ENCODE measurements at regions not wholly inside any gene's neighbourhood (a gene's known extent, or its start where the extent isn't known, plus 50 kb on each side); places are given as distances from the start of the nearest gene placed in this dataset.

DNA sequence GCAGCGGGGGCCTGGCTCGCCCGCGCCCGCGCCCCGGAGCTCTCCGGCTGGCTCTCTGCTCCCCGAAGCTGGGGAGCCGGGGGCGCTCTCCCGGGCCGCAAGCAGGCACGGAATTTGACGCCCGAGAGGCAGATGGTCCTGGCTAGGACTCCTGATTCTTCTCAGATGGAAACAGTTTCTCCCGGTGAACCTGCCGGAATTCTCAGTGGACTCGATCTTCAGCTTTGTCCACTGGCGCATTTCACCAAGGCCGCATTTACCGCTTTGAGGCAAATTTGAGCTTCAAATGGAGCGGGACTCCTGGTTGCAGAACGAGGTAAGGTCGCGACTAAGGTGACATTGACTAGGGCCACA lies 305.7 kb upstream of the KCNN2 start:
- TF ChIP-seq EZH2 (IDR thresholded peaks at IDR 0.05; ENCODE audit: borderline replicate concordance, low read length), result no peak
- TF ChIP-seq, protein P1, sequence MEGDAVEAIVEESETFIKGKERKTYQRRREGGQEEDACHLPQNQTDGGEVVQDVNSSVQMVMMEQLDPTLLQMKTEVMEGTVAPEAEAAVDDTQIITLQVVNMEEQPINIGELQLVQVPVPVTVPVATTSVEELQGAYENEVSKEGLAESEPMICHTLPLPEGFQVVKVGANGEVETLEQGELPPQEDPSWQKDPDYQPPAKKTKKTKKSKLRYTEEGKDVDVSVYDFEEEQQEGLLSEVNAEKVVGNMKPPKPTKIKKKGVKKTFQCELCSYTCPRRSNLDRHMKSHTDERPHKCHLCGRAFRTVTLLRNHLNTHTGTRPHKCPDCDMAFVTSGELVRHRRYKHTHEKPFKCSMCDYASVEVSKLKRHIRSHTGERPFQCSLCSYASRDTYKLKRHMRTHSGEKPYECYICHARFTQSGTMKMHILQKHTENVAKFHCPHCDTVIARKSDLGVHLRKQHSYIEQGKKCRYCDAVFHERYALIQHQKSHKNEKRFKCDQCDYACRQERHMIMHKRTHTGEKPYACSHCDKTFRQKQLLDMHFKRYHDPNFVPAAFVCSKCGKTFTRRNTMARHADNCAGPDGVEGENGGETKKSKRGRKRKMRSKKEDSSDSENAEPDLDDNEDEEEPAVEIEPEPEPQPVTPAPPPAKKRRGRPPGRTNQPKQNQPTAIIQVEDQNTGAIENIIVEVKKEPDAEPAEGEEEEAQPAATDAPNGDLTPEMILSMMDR (IDR thresholded peaks at IDR 0.05; ENCODE audit: low read length), result no peak
- Histone ChIP-seq H3K9me3 (ENCODE audit: low read length) (no peaks in the 10 kb centered on the region), H3K4me3 (ENCODE audit: low read depth, low read length, poor library complexity, severe bottlenecking) (no peak overlapping the region), H3K79me2 (ENCODE audit: insufficient read depth, low read length) (no peaks in the 10 kb centered on the region), H3K36me3 (ENCODE audit: insufficient read depth, low read length) (no peaks in the 10 kb centered on the region), H3K9ac (ENCODE audit: low read length) (no peak overlapping the region), H4K20me1 (ENCODE audit: insufficient read depth, low read length) (no peaks in the 10 kb centered on the region), H2AFZ (ENCODE audit: low read length) (no peak overlapping the region), H3F3A (ENCODE audit: insufficient read depth, low read length) (no peaks in the 10 kb centered on the region), H3K27me3 (ENCODE audit: insufficient read depth, low read length) (no peaks in the 10 kb centered on the region), H3K4me1 (ENCODE audit: insufficient read depth, low read length, severe bottlenecking) (no peaks in the 10 kb centered on the region), H3K4me2 (ENCODE audit: low read length) (no peak overlapping the region), H3K27ac (ENCODE audit: low read depth, low read length, poor library complexity, severe bottlenecking) (no peak overlapping the region), H3K9me2 (ENCODE audit: low read depth, low read length) (no peaks in the 10 kb centered on the region)

DNA sequence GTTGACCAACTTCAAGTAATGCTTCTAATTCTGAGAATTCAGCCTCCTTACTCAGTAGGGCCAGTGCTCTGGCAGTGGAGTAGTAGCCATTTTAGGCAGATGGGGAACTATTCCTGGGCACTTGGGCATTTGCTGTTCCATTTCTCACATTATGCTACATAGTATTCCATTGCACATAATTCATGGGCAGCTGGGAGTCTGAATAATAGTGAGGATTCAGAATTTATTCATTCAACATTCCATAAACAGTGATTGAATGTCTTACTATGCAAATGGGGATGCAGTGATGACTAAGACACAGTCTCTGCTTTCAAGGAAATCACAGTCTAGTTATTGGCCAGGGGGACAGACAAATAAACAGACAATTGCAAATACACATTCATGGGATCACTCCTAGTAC lies 301.0 kb upstream of the KCNN2 start:
- Histone ChIP-seq H3K79me2 (ENCODE audit: insufficient read depth, low read length) (no peaks in the 10 kb centered on the region), H3K9ac (ENCODE audit: low read length) (no peak overlapping the region), H3K27me3 (ENCODE audit: insufficient read depth, low read length) (no peaks in the 10 kb centered on the region), H3K9me3 (ENCODE audit: low read length) (no peaks in the 10 kb centered on the region), H3K27ac (ENCODE audit: low read depth, low read length, poor library complexity, severe bottlenecking) (no peak overlapping the region), H3K36me3 (ENCODE audit: insufficient read depth, low read length) (no peaks in the 10 kb centered on the region), H2AFZ (ENCODE audit: low read length) (no peak overlapping the region), H4K20me1 (ENCODE audit: insufficient read depth, low read length) (no peaks in the 10 kb centered on the region), H3F3A (ENCODE audit: insufficient read depth, low read length) (no peaks in the 10 kb centered on the region), H3K4me1 (ENCODE audit: insufficient read depth, low read length, severe bottlenecking) (no peaks in the 10 kb centered on the region), H3K9me2 (ENCODE audit: low read depth, low read length) (no peaks in the 10 kb centered on the region), H3K4me3 (ENCODE audit: low read depth, low read length, poor library complexity, severe bottlenecking) (no peak overlapping the region), H3K4me2 (ENCODE audit: low read length) (no peak overlapping the region)
- TF ChIP-seq, protein P1 (IDR thresholded peaks at IDR 0.05; ENCODE audit: low read length), result no peak
- no peak for TF ChIP-seq EZH2 (IDR thresholded peaks at IDR 0.05; ENCODE audit: borderline replicate concordance, low read length)

DNA sequence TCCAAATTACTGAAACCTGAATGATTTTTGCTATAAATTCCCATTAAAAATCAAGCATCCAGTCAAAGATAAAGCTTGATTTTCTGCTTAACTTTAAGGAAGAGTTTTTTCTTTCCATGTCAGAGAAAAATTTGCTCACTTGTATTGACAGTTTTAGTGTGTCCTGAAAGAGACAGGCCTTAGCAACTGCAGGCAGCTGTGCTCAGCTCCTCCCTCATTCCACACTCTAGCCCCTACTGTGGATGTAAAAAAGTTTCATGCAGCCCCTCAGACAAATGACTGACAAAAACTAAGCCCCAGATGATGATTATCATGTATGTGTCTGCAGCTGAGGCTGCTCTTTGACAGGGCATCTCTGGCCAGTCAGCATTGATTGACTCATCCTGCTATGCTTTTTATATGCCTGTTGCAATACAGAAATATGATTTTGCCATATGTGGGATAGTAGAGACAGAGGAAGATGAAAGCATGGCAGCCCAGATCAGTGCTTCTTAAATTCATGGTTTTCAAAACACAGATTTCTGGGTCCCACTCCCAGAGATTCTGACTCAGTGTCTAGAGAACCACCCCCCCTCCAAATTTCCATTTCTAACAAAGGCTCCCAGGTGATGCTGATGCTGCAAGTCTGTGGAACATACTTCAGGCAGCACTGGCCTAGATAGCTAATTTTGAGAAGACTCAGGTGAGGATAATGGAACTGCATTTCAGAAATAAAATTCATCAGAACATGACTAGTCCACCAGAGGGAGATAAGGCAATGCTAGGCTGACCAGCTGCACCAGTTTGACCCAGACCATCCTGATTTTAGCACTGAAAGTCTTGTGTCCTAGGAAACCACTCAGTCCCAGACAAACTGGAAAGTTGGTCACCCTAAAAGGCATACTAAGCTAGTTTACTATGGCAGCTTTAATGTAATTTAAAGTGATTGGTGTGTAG lies 298.7 kb upstream of the KCNN2 start:
- Histone ChIP-seq H3K4me1 (ENCODE audit: insufficient read depth, low read length, severe bottlenecking) (no peaks in the 10 kb centered on the region), H3K9ac (ENCODE audit: low read length) (no peak overlapping the region), H3K36me3 (ENCODE audit: insufficient read depth, low read length) (no peaks in the 10 kb centered on the region), H2AFZ (ENCODE audit: low read length) (no peak overlapping the region), H3F3A (ENCODE audit: insufficient read depth, low read length) (no peaks in the 10 kb centered on the region), H3K27me3 (ENCODE audit: insufficient read depth, low read length) (no peaks in the 10 kb centered on the region), H3K9me3 (ENCODE audit: low read length) (no peaks in the 10 kb centered on the region), H4K20me1 (ENCODE audit: insufficient read depth, low read length) (no peaks in the 10 kb centered on the region), H3K9me2 (ENCODE audit: low read depth, low read length) (no peaks in the 10 kb centered on the region), H3K27ac (ENCODE audit: low read depth, low read length, poor library complexity, severe bottlenecking) (no peak overlapping the region), H3K79me2 (ENCODE audit: insufficient read depth, low read length) (no peaks in the 10 kb centered on the region), H3K4me2 (ENCODE audit: low read length) (no peak overlapping the region), H3K4me3 (ENCODE audit: low read depth, low read length, poor library complexity, severe bottlenecking) (no peak overlapping the region)
- TF ChIP-seq EZH2 (IDR thresholded peaks at IDR 0.05; ENCODE audit: borderline replicate concordance, low read length), result no peak
- TF ChIP-seq, protein P1 (IDR thresholded peaks at IDR 0.05; ENCODE audit: low read length), result no peak
